Stimulated activated CD4-positive, alpha-beta T cell treated with anti-CD3 and anti-CD28 coated beads, Interleukin-15, amount 100 ng/mL, for 48 hours (primary cell): ENCODE measurements at regions not wholly inside any gene's neighbourhood (a gene's known extent, or its start where the extent isn't known, plus 50 kb on each side); places are given as distances from the start of the nearest gene placed in this dataset.

Experiments
- DNase-seq, 2 donors: peaks; one replicate each; pipeline ENCODE4 v3.0.0-alpha.2; 2020; ENCODE audit warnings: low read depth in 2 of 2

DNA sequence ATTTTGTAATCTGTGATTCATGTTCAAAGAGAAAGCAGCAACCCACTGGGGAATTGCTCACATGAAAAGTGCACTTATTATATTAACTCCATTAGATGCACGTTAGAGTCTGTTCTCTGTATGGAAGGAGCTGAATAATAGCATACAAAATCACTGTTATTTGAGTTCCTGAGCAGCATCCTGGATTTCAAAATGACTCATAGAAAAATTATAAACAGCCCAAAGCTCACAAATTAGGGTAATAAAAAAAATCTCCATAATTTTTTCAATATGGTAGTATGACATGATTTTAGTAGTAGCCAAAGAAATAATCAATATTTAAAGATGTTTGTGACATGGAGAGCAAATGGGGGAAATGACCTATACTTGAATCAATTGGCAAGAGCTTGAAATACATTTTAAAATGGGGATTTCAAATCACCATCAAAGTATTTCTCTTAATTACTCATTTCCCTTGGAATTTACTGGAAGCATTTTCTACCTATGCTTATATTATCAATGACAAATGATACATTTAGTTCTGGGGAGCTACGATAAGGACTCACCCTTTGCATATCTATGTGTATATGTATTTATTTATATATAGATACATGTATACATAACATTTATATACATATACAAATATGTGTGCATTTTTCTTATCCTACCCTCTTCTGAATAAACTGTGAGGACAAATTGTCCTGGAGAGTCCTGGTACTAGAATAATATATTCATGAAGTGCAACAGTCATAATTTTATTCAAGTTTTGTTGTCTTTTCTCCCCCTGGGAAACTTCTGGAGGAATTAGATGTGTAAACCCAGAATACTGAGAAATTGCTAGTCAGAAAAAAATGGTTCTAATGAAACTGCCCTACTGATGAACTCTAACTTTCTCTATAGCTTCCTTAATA is 116.3 kb downstream of the RPL22L1 start:
- DNase-seq: no peak

DNA sequence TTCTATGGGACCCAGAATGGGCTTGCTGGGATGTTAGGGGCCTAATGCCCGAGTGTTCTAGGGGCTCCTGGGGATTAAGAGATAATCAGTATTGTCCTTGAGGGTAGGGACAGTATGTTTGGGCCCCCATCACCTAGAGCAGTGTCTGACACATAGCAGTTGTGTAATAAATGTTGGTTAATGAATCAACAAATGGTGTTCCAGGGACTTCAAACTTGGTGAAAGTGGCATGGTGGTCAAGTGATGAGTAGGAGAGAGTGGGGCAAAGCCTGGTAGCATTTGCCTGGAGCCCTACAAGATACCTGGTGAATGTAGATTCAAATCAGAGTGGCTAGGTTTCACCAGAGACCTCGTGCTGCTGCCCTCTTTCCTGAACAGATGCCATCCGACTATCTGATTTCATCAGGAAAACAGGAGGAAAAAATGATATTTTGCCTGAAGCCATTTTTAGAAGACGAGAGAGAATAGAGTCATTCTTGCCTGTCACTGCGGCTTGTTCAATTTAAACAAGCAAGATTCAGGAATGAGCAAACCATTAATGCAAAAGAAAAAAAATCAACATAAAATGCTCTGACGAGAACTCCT is 117.3 kb downstream of the RPL22L1 start:
- DNase-seq: no peak

- DNase-seq: no peak
Observed at GRCh38 chr3:170751899-170752293, 118.1 kb downstream of the RPL22L1 start.

- DNase-seq: no peak
Observed at GRCh38 chr3:170751083-170751898, 118.7 kb downstream of the RPL22L1 start.

DNA sequence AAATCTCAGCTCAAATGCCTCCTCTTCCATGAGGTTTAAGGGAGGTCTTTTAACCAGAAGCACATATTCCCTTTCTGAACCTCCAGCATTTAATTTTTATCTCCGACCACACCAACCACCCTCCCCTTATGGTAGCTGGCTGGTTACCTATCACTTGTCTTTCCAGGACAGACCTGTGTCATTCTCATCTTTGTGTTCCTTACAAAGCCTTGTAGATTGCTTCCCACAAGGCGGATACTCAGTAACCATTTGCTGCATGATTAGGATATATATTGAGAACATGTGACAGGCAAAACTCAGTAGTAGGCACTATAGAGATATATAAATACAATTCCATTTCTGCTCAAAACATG is 119.5 kb downstream of the RPL22L1 start:
- DNase-seq: no peak

DNA sequence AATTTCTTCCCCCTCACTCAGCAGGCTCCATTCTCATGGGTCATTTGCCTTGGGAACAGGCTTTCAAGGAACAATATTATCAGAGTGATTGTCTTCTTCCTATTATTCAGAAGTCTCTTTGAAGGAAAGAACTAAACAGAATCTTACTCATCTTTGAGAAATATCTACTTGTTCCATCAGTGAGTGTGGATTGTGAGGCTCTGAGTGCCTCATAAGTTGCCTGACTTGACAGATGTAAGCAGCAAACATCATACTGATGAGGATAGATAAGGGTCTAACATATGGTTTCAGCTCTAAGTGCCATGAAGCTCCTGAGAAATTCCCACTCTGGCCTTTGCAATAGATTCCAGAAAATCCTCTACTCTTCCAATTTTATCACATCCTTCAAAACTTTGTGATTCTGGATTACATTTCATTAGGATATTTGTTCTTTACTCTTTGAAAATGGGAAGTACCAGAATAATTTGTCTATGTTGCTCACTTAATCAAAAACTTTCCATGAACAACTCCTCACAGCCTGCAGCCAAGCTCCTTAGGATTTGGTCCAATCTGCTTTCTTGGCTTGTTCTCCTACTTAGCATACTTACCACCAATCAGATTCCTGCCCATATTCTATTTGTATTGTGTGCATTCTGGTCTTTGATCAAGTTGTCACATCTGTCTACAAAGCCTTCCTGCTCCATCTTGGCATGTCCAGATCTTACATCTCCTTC is 120.1 kb downstream of the RPL22L1 start:
- no peak for DNase-seq

- no peak for DNase-seq
Observed at GRCh38 chr3:170749185-170749584, 120.8 kb downstream of the RPL22L1 start.

- DNase-seq: no peak
Observed at GRCh38 chr3:170746175-170746942, 123.6 kb downstream of the RPL22L1 start.

- DNase-seq: no peak
Observed at GRCh38 chr3:170745211-170745718, 124.7 kb downstream of the RPL22L1 start.

- no peak for DNase-seq
Observed at GRCh38 chr3:170741756-170742529, 128.1 kb downstream of the RPL22L1 start.

DNA sequence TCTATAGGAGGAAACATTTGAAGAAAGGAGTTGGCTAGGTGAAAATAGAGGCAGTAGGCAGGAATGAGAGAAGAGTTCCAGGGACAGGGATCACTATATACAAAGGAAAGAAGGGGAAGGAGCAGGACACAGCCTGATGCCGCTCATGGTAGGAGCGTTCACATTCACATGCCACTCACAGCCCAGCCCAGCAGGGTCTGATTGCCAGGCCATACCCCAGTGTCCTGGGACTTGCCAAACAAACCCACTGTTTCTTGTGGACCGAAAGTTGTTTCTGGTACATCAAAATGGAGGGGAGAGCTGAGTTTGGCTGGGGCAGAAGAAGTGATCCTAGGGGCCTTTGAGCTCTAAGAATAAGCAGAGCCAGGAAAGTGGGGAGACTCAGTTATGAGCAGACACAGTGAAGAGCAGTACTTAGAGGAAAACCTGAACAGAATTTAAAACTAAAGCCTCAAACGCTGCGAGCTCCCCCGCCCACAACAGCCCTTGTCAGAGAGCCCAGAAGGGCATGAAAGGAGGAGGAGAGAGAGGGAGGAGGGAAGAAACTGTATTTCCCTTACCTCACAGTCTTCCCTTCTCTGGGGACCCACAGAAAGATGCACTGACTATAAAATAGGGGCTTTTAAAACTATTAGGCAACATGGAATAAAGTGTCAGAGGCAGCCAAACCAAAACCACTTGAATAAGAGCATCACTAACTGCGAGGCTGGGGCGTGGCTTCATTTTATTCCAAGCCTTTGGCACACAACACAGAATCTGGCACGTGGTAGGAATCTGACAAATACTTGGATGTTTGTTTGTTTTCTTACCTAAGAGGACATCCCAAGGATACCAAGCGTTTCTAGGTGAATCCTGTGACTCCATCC is 129.0 kb downstream of the RPL22L1 start:
- DNase-seq: no peak

GRCh38 chr3:170740285-170740684 is 129.7 kb downstream of the RPL22L1 start:
- no peak for DNase-seq

DNA sequence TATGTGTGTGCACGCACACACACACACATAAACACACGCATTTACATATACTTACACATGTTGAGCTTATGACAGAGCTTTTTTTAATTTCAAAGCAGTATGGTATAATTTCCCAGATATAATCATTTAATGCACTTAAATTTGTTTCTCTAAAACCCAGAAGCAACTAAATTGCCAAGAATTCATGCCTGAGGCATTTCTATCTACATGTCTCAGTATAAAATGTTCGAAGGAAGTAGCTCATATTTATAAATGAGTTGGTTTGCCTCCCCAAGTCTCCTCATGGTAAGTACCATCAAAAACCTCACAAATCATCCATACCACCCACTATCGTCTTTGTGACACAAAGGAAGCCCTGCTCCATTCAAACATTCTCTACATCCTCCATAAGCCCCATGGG is 130.6 kb downstream of the RPL22L1 start:
- no peak for DNase-seq

DNA sequence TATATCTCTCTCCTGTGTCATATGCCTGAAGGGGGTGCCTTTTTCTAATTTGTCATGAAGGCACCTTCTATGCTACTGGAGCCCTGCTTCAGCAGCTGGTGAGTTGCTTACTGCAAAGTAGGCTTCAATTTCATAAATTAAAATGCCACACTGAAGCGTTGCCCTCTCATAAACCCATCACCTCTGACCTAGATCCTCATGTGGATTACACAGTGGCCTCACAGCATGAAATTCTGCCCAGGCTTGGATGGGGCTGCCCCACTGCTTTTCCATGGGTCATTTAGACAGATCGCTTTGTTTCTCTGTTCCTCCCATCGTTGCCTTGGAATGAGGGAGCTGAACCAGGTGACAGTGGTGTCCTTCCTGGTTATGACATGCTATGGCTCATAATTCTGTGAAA is 131.2 kb downstream of the RPL22L1 start:
- DNase-seq: no peak

- DNase-seq: no peak
Observed at GRCh38 chr3:170737498-170738162, 132.4 kb downstream of the RPL22L1 start.

GRCh38 chr3:170735821-170736220 is 134.2 kb downstream of the RPL22L1 start:
- DNase-seq: no peak

GRCh38 chr3:170734735-170735065 is 135.3 kb downstream of the RPL22L1 start:
- no peak for DNase-seq

DNA sequence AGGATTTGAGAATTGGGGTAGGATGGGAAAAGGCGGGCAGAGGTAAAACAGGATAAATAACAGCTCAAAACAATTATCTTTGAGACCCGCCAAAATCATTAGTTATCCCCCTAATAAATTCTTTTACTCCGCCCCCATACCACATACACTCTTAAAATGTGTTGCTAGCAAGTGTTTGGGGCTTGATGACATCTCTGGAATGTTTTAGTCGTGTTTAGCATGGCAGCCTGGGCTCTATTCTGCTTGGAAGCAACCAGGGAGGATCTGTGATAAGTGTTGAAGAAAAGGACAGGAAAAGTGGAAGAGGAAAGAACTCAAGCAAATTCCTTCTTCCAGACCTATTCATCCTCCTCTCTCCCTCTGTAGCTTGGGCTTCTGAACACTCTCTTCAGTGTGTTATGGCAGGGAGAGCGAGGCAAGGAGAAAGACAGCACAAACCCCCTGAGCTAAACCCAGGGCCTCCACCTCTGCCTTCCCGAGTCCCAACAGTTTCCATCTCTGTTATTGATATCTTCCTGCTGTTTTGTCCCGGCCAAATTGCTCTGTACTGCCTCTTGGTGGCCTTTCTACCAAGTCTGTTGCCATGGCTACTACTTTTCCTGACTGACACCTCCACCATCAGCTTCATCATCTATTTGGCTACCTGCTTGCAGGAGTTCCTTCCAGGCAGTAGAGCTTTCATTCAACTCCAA is 135.8 kb downstream of the RPL22L1 start:
- DNase-seq: no peak
